Spleen (tissue), 7 donors: ENCODE measurements at regions not wholly inside any gene's neighbourhood (a gene's known extent, or its start where the extent isn't known, plus 50 kb on each side); places are given as distances from the start of the nearest gene placed in this dataset.

ENCODE experiments used
- CTCF ChIP-seq, 11 experiments: fragments of 200-600 bp in 7 of 11; fragments of 450-650 bp in 4 of 11; sonication (generic) in 4 of 11; IDR thresholded peaks in 8 of 11; conservative IDR thresholded peaks in 3 of 11; 1 replicate in 7 of 11; 2 replicates in 4 of 11; pipeline versions ENCODE4 v1.4.0 to v1.8.0; 2016 to 2021; ENCODE audit warnings: antibody characterized with exemption in 11 of 11, inconsistent platforms in 4 of 11, mild to moderate bottlenecking in 1 of 11
- POLR2A ChIP-seq, 3 donors: fragments of 450-650 bp; IDR thresholded peaks; one replicate each; pipeline ENCODE4 v1.5.1; 2017; ENCODE audit warnings: antibody characterized with exemption in 3 of 3, mild to moderate bottlenecking in 1 of 3
- POLR2AphosphoS5 ChIP-seq, 3 donors: sonication (generic); formaldehyde crosslinking; IDR thresholded peaks; one replicate each; pipeline ENCODE4 v1.5.1; 2017; ENCODE audit warnings: antibody characterized with exemption in 3 of 3
- donor health status: DM: no; HTN: no; CAD: no; lungs with moderate emphysema.
- donor health status: DM: no; HTN: no; CAD: no.
- donor health status: DM: no; HTN: no; CAD: no.

DNA sequence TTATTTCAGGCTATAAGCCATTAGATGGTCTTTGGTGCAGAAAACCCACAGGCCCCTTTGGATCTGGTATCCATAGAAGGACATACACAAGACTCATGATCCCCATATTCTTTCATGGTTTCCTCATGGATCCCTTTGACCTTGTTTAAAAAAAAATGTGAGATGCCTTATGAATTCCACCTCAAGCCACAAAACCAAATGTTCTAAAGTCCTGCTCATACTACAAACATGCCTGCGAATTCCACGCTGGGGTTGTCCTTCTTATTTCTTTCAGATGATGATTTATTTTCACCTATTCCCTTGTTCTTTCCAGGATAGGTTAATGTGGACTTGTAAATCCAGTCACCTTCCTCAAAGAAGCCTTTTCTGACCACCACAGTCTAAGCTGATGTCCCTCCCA is 256.9 kb upstream of the DPYD start:
- no peak for TF ChIP-seq POLR2A (IDR thresholded peaks at IDR 0.05)
- TF ChIP-seq CTCF (IDR thresholded peaks at IDR 0.05 in 8 of 11, conservative IDR thresholded peaks at IDR 0.05 in 3 of 11) = no peak
- TF ChIP-seq POLR2AphosphoS5 (IDR thresholded peaks at IDR 0.05) = no peak
